H1 (cell line): ENCODE measurements at regions not wholly inside any gene's neighbourhood (a gene's known extent, or its start where the extent isn't known, plus 50 kb on each side); places are given as distances from the start of the nearest gene placed in this dataset.

Experiments
- ASH2L ChIP-seq: fragments of 200-600, 300-600 bp; sonication (generic); IDR thresholded peaks from one replicate; pipeline ENCODE4 v1.7.1; 2017; ENCODE audit warnings: low read length
- CBX8 ChIP-seq: fragments of 300-800, 300-1000 bp; sonication (generic); IDR thresholded peaks from 2 replicates; pipeline ENCODE4 v1.7.1; 2016; ENCODE audit warnings: low read depth, low read length, borderline replicate concordance
- GABPA ChIP-seq: IDR thresholded peaks from 2 replicates; pipeline ENCODE4 v1.6.1; 2011; ENCODE audit warnings: mild to moderate bottlenecking, low read length, moderate library complexity, borderline replicate concordance; ENCODE audit not compliant: insufficient read depth
- HDAC6 ChIP-seq: IDR thresholded peaks from one replicate; pipeline ENCODE4 v1.7.1; 2012; ENCODE audit warnings: low read depth, mild to moderate bottlenecking, inconsistent platforms, low read length, moderate library complexity
- KDM4A ChIP-seq: IDR thresholded peaks from one replicate; pipeline ENCODE4 v1.7.1; 2012; ENCODE audit warnings: low read depth, mild to moderate bottlenecking, moderate library complexity, low read length, inconsistent platforms; ENCODE audit not compliant: severe bottlenecking
- PHF8 ChIP-seq: fragments of 200-600 bp; sonication (generic); conservative IDR thresholded peaks from 2 replicates; pipeline ENCODE4 v1.7.1; 2012; ENCODE audit warnings: low read depth, mild to moderate bottlenecking, inconsistent platforms, low read length, moderate library complexity
- RBBP5 ChIP-seq: IDR thresholded peaks from 2 replicates; pipeline ENCODE4 v1.7.1; 2012; ENCODE audit warnings: low read depth, mild to moderate bottlenecking, inconsistent platforms, low read length, moderate library complexity, borderline replicate concordance
- RFX5 ChIP-seq: IDR thresholded peaks from 2 replicates; pipeline ENCODE4 v1.6.1; 2011; ENCODE audit warnings: low read depth, low read length, improper control_type of control experiment, borderline replicate concordance
- RXRA ChIP-seq: IDR thresholded peaks from 2 replicates; pipeline ENCODE4 v1.6.1; 2011; ENCODE audit warnings: low read depth, mild to moderate bottlenecking, low read length, moderate library complexity; ENCODE audit not compliant: insufficient read depth
- TAF1 ChIP-seq: IDR thresholded peaks from 2 replicates; pipeline ENCODE4 v1.6.1; 2011; ENCODE audit warnings: mild to moderate bottlenecking, low read depth, low read length
- TCF12 ChIP-seq: IDR thresholded peaks from 2 replicates; pipeline ENCODE4 v1.6.1; 2011; ENCODE audit warnings: low read depth, mild to moderate bottlenecking, low read length
- TF ChIP-seq, protein P1 (sequence below): fragments of 300-600 bp; sonication (generic); IDR thresholded peaks from 2 replicates; pipeline ENCODE4 v1.7.1; 2012; ENCODE audit warnings: low read length, moderate library complexity, mild to moderate bottlenecking, inconsistent platforms; ENCODE audit not compliant: insufficient replicate concordance

DNA sequence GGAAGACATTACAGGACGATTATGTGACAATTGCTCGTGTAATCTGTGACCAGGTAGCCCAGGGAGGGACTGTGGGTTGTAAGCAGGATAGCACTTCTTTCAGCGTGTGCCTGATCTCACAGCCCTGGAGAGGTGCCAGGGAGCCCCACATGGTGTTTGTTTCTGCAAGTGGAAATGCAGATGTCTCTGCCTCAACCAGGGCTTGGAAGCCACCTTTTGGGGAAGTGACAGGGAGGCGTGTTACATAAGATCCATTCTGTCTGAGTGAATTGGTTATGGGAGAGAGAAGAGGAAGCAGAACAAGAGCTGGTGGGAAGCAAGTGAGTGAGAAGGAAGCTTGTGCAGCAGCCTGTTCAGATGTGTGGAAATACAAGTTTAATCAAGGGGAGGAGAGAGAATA lies 104.5 kb upstream of the GATB start (continued):
- TF ChIP-seq, protein P1, sequence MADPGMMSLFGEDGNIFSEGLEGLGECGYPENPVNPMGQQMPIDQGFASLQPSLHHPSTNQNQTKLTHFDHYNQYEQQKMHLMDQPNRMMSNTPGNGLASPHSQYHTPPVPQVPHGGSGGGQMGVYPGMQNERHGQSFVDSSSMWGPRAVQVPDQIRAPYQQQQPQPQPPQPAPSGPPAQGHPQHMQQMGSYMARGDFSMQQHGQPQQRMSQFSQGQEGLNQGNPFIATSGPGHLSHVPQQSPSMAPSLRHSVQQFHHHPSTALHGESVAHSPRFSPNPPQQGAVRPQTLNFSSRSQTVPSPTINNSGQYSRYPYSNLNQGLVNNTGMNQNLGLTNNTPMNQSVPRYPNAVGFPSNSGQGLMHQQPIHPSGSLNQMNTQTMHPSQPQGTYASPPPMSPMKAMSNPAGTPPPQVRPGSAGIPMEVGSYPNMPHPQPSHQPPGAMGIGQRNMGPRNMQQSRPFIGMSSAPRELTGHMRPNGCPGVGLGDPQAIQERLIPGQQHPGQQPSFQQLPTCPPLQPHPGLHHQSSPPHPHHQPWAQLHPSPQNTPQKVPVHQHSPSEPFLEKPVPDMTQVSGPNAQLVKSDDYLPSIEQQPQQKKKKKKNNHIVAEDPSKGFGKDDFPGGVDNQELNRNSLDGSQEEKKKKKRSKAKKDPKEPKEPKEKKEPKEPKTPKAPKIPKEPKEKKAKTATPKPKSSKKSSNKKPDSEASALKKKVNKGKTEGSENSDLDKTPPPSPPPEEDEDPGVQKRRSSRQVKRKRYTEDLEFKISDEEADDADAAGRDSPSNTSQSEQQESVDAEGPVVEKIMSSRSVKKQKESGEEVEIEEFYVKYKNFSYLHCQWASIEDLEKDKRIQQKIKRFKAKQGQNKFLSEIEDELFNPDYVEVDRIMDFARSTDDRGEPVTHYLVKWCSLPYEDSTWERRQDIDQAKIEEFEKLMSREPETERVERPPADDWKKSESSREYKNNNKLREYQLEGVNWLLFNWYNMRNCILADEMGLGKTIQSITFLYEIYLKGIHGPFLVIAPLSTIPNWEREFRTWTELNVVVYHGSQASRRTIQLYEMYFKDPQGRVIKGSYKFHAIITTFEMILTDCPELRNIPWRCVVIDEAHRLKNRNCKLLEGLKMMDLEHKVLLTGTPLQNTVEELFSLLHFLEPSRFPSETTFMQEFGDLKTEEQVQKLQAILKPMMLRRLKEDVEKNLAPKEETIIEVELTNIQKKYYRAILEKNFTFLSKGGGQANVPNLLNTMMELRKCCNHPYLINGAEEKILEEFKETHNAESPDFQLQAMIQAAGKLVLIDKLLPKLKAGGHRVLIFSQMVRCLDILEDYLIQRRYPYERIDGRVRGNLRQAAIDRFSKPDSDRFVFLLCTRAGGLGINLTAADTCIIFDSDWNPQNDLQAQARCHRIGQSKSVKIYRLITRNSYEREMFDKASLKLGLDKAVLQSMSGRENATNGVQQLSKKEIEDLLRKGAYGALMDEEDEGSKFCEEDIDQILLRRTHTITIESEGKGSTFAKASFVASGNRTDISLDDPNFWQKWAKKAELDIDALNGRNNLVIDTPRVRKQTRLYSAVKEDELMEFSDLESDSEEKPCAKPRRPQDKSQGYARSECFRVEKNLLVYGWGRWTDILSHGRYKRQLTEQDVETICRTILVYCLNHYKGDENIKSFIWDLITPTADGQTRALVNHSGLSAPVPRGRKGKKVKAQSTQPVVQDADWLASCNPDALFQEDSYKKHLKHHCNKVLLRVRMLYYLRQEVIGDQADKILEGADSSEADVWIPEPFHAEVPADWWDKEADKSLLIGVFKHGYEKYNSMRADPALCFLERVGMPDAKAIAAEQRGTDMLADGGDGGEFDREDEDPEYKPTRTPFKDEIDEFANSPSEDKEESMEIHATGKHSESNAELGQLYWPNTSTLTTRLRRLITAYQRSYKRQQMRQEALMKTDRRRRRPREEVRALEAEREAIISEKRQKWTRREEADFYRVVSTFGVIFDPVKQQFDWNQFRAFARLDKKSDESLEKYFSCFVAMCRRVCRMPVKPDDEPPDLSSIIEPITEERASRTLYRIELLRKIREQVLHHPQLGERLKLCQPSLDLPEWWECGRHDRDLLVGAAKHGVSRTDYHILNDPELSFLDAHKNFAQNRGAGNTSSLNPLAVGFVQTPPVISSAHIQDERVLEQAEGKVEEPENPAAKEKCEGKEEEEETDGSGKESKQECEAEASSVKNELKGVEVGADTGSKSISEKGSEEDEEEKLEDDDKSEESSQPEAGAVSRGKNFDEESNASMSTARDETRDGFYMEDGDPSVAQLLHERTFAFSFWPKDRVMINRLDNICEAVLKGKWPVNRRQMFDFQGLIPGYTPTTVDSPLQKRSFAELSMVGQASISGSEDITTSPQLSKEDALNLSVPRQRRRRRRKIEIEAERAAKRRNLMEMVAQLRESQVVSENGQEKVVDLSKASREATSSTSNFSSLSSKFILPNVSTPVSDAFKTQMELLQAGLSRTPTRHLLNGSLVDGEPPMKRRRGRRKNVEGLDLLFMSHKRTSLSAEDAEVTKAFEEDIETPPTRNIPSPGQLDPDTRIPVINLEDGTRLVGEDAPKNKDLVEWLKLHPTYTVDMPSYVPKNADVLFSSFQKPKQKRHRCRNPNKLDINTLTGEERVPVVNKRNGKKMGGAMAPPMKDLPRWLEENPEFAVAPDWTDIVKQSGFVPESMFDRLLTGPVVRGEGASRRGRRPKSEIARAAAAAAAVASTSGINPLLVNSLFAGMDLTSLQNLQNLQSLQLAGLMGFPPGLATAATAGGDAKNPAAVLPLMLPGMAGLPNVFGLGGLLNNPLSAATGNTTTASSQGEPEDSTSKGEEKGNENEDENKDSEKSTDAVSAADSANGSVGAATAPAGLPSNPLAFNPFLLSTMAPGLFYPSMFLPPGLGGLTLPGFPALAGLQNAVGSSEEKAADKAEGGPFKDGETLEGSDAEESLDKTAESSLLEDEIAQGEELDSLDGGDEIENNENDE = no peak
- TF ChIP-seq TAF1 (no peak), TCF12 (no peak), RBBP5 (no peak), HDAC6 (no peak), PHF8 (no peak), CBX8 (no peak), RFX5 (no peak), ASH2L (no peak), KDM4A (no peak), GABPA (no peak), RXRA (no peak)
- TF ChIP-seq, all 59 proteins: peak for 0
